Smooth muscle cell of the brain vasculature (primary cell): ENCODE measurements at regions not wholly inside any gene's neighbourhood (a gene's known extent, or its start where the extent isn't known, plus 50 kb on each side); places are given as distances from the start of the nearest gene placed in this dataset.
"Not testable (repeated sequence)": the region's sequence is repeated elsewhere in the genome, so short reads cannot be mapped to it uniquely, and the experiment has no call there.

Experiments
- DNase-seq: peaks from one replicate; pipeline ENCODE4 v3.0.0-alpha.2; 2012; ENCODE audit warnings: low read depth, low spot score

DNA sequence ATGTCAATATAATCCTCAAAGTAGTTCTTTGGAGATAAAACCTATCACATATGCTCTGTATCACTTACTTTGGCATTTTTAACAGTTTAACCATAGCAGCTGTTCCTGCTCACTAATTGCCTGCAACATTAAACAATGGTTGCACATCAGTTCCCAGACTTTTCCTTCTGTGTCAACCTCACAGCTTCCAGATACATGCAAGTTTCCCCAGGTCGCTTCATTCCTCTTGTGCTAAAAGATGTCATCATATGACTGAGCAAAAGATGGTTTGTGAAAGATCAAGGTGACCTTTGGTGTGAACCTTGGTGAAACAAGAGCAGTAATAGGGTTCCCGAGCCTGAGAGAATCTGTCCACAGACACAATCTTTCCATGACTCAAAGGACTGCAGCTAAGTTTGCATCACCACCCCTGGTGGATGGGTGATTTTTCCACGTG is 500.4 kb upstream of the PAPPA start:
- DNase-seq, result no peak

DNA sequence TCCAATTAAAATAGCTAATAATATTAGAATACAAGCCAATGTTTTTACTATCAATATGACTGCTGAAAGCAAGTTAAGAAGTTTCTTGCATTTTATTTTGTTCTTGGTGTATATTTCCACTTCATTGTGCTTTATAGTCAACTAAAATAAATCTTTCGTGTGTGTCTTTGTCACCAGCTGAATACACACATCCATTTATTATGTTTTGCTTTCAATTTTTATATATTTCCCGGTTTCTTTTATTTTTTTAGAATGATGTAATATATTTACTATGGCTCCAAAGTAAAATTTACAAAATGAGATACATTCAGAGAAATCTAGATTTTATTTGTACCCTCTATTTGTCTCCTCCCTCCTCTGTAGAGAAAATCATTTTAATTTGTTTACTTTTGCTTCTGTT is 495.9 kb upstream of the PAPPA start:
- DNase-seq, result no peak

DNA sequence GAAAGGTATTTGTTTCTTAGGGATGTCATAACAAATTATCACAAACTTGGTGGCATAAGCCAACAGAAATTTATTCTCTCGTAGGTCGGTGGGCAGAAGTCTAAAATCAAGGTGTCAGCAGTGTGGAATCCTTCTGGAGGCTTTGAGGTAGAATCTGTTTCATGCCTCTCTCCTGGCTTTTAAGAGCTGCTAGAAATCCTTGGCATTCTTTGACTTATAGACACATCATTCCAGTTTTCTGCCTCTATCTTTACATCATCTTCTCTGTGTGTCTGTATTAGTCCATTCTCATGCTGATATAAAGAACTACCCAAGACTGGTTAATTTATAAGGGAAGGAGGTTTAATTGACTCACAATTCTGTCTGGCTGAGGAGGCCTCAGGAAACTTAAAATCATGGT is 488.1 kb upstream of the PAPPA start:
- DNase-seq, result no peak

DNA sequence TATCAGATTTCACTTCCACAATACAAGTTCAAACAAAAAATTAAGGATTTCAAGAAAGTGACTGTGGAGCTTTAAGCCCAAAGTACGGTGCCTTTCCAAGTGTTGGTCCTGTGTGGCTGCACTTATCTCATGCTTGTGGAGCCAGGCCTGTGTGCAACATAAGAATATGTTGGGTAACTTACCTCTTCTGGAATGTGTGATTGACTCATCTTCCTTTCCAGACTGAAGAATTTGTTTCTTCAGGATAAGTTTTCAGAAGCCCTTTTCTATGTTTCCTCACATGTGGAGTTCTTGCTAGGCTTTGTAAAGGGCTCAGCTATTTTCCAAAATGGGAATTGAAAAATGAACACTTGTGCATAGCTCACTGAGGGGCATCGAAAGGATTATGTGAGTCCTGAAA is 485.1 kb upstream of the PAPPA start:
- no peak for DNase-seq

DNA sequence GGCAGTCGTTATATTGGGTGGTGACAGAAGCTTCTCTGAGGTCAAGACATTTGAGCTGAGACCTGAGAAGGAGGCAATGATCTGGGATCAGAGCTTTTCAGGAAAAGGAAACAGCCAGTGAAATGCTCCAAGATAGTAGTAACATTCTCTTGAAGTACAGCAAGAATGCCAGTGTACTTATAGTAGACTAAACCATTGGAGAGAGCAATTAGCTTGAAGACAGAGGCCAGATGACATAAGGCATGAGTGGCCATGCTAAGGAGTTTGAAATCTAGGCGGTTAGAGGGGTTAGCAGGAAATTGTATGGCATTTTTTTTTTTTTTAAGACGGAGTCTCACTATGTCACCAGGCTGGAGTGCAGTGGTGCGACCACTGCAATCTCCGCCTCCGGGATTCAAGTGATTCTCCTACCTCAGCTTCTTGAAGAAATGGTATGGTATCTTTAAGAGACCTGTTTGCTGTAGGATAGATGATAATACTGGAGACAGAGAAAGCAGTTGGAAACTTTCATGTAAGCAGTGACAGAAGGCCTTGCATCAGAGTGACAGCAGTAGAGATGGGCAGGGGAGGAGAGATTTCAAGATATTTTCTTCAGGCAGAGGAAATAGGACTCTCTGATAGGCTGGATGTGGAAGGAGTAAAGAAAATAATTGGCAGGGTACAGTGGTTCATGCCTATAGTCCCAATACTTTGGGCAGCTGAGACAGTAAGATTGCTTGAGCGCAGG is 482.2 kb upstream of the PAPPA start:
- no peak for DNase-seq

DNA sequence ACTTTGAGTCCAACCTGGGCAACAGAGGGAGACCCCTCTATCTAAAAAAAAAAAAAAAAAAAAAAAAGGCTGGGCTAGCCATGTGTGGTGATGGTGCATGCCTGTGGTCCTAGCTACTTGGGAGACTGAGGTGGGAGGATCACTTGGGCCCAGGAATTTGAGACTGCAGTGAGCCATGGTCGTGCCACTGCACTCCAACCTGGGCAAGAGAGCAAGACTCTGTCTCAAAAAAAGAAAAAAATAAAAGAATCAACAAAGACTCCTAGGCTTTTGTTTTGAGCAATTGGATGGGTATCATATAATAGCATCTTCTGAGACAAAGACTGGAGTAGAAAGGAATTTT is 481.7 kb upstream of the PAPPA start:
- DNase-seq, result no peak

DNA sequence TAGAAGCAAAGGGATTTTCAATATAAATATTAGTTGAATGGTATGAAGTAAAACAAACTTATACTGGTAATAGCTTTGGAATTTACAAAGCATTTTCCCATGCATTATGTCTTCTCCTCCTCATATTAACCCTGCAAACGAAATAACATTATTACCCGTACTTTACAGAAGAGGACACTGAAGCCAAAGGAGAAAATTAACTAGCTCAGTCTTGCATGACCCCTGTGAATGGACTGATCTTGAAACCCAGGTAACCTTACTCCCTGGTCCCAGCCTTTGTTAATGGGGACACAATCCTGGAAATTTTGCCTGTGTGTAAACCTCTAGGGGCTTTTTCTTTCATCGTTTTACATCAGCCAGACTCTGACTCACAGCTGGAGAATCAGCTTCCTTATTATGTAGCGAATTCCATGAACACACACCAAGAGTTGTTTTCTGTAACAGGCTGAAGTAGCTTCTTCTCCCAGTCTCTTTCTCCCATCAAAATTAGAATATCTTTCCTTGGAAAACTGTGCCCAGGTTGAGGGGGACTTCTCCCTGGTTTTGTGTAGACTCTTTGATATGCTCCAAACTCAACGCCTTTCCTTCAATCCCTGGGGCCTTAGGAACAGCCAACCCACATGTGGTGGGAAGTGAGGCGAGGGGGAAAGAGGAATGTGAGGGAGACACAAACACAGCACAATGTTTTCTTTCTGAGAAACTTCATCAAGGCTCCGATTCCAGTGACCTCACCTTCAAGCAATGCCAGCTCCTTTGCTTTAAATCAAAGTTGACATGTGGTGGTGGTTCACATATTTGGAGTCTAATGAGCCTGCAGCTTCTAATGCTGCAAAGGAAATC is 480.9 kb upstream of the PAPPA start:
- DNase-seq, result peak; percentile 77

DNA sequence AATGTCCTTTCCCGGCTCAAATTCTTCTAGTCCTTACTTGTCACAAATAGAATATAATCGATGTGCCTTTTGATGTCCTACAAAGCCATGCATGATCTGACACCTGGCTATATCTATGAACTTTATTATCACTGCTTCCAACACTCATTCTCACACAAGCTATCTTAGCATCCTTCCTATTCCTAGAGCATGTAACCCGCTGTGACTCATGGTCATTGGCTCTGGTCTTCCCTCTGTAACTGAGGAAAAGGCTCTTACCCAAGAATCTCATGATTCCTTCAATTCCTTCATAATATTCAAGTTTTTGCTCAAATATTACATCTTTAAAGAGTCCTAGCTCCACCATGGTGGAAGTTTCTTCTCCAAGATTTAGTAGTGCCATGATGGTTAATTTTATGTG is 480.0 kb upstream of the PAPPA start:
- no peak for DNase-seq

DNA sequence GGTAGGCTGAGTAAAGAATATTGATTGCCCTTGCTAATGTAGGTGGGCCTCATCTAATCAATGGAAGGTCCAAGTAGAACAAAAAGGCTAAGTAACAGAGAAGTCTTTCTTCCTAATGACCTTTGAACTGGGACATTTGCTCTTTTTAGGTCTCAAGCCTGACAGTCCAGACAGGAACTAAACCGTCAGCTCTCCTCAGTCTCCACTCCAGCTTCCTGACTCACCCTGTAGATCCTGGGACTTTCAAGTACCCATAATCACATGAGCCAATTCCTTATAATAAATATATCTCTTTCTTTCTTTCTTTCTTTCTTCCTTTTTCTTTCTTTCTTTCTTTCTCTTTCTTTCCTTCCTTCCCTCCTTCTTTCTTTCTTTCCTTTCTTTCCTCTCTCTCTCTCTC is 479.5 kb upstream of the PAPPA start:
- DNase-seq, result no peak

DNA sequence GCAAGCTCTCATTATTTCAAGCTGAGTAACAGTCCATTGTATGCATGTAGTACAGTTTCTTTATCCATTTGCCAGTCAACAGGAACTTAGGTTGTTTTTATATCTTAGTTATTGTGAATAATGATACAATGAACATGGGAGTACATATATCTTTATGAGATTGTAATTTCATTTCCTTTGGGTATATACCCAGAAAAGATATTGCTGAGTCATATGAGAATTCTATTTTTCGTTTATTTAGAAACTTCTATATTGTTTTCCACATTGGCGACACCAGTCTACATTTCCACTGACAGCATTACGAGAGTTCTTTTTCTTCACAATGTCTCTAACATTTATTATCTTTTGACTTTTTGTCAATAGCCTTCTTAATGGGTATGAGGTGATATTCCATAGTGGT is 477.8 kb upstream of the PAPPA start:
- no peak for DNase-seq

DNA sequence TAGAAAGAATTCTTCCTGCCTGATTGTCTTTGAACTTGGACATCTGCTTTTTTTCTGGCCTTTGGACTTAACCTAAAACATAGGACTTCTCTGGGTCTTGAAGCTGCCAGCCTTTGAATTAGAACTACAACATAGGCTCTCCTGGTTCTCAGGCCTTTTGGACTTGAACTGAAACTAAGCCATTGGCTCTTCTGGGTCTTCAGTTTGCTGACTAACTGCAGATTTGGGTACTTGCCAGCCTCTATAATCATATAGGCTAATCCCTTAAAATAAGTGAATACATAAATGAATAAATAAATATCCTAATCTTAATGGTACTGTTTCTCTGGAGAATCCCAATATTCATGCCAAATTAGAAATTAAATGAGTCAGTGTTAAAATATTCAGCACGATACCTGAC is 473.4 kb upstream of the PAPPA start:
- no peak for DNase-seq

DNA sequence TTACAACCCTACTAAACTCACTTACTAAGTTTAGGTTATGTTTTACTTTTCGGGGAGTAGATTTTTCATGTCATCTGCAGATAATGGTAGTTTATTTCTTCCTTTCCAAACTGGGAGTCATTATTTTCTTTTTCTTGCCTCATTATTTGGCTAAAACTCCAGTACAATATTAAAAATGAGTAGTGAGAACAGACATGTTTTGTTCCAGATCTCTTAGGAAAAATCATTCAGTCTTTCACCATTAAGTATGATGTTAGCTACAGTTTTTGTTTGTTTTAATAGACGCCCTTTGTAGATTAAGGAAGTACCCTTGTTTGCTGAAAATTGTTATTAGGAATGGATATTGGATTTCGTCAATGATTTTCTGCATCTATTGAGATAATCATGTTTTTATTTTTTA is 472.0 kb upstream of the PAPPA start:
- DNase-seq, result no peak

DNA sequence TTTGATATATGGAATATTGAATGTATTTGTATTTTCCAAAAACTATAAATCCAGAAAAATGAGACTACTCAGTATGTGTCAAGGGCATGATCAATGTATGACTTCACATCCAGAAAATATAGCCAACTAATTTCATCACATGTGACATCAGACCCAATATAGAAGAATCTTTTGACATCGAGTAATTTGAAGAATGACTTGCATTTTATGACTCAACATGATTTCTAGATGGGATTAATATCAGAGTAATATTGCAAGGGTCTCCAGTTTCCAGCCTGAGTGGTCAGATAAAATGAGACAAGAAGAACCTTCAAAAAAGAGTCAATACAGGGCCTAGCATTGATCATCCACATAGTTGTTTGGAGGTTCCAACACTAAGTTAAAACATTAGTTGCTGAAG is 467.5 kb upstream of the PAPPA start:
- no peak for DNase-seq

DNA sequence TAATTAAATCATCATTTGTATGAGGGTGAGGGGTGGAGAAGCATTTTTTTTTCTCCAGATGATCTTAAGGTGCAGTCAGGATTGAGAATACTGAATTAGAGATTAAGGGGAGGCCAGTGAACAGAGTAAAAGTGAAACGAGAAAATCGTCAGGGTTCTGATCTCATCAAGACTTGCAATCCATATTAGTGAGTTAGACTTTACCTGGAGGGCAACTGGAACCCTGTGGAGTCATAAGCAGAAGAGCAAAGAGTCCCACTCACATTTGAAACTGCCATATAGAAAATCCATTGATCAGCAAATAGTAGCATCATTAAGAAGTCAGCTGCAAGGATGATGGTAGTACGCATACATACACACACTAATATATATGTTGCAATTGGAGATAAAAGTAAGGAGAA is 466.2 kb upstream of the PAPPA start:
- DNase-seq, result no peak

DNA sequence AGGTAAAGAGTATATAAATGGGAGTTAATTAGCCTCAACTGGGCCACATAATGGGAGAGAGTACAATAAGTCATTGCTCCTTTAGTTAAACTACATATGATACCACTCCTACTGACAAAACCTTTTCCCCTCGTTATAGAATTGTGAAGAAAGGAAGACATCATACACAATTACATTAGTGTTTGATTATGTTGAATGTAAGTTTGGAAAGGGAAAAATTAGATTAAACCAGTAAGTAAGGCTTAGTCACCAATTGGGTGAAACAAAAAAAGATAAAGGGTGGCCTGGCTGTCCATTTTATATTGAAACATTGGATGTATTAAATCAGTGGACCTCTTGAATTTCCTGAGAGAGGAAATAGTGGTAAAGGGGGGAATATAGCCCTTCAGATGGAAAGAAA is 464.3 kb upstream of the PAPPA start:
- DNase-seq, result no peak

DNA sequence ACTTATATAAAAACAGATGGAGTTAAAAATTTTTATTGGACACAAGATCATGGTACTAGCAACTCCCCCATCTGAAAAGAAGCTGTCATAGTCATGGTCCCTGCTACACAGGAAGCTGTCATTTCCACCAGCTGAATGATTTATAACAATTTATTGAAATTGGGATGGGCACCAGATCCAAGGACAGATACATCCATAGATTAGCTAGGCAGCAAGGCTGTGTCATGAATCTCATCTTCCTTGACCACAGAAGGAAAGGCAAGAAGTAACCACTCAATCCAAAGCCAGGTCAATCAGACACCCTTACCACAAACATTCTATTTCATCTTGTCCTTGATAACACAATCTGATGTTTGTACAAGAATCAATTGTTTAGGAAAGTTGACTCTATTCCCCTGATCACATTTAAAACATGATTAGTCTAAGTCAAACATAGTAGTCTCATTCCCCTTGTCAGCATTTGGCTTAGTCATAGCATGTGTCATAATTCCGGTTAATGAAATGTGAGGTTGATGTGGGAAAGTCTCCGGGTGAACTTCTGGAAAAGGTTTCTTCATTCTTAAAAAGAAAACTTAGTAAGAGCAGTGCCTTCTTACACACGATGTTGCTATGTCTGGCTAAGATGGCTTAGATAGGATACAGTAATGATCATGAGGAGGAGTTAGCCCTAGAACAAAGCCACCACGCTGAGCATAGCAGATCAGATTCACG is 462.6 kb upstream of the PAPPA start:
- DNase-seq, result no peak

DNA sequence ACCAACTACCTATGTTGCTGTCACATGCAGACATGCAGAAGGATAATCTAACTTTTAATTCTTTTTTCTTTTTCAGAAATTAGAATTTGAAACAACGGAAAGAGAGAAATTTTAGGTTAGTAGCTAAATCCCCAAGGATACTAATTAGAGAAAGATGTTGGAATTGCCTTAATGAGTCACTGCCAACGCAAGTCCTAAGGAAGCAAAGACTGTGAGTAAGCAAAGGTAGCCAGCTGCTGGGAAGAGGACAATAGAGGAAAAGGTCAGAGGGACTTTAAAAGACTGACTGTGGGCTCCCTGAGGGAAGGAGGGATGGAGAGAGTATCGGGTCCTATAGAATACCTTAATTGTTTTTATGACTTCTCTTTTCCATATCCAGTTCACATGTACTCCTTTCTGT is 461.9 kb upstream of the PAPPA start:
- DNase-seq, result no peak

DNA sequence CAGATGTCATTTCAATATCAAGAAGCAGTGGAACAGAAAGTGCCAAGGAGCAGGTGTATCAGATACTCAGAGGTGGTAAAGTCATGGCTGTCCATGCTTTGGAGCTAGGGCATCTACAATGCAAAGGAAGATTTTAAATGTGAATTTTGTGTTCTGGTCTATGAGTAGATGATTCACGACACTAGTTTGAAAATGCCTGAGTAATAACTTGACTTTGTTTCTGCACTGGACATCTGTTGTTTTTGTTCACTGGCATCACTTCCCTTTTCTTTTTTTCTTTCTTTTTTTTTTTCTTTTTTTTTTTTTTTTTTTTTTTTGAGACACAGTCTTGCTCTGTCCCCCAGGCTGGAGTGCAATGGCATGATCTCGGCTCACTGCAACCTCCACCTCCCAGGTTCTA is 460.7 kb upstream of the PAPPA start:
- DNase-seq, result not testable (repeated sequence)

DNA sequence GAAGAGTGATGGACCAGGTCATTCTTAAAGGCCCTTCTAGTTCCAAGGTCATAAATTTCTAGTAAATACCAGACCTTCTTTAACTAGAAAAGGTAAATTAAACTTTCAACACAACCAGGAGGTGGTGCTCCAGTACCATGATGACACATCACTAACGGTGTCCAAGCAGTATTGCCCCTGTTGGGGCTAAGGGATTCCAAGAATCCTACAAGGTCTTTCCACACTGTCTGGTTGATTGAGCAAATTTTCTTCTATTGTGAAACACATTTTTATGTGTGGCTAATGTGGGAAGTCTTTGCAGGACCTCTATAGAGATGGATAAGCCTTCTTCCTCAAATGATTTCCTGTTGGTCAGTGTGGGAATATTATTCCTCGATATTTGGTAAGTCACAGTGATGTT is 459.6 kb upstream of the PAPPA start:
- DNase-seq, result no peak

DNA sequence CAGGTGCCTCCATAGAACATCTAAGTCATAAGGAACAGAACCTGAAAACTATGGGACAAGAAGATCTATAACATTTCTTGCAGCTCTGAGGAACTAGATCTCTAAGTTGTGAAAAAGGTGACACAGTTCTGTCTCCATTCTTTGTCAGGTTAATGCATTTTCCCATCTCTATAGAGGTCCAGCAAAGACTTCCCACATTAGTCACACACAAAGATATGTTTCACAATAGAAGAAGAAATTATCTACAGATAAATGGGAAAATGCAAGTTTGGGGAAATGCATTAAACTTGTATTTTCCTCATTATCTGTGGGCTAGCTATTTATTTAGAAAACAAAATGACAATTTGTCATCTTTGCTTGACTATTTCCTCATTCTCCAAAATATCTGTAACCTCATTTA is 458.6 kb upstream of the PAPPA start:
- no peak for DNase-seq

DNA sequence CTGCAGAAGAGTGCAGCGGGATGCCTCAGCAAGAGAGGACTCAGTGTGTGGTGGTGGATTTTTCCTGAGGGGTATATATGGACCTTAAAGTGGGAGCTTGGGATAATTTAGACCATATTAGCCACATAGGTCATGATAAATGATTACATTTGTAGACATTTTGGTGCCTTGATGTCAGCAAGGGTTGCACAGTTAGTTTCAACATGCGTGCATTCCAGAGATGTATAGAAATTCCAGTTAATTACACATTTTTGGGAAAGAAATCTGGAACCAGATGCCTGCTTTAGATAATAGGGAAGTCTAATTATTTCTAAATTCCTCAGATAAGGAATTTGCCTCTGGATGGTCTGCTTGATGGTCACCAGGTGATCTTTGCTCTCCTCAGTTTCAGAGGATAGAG is 440.6 kb upstream of the PAPPA start:
- no peak for DNase-seq

DNA sequence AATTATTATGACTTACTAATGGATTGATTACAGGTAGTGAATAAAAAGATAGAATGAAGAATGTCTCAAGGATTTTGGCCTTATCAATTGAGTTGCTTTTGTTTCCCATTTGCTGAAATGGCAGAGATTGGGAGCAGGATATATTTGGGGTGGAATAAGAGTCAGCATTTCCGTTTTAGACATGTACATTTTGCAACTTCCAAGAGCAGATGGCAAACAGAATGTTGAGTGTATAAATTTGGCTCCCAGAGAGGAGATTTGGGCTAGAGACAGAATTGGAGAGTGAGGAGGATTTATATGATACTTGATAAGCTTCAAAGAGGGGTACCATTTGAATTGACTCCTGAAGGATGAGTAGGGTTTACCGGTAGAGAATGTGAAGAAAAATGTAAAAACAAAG is 437.9 kb upstream of the PAPPA start:
- no peak for DNase-seq

DNA sequence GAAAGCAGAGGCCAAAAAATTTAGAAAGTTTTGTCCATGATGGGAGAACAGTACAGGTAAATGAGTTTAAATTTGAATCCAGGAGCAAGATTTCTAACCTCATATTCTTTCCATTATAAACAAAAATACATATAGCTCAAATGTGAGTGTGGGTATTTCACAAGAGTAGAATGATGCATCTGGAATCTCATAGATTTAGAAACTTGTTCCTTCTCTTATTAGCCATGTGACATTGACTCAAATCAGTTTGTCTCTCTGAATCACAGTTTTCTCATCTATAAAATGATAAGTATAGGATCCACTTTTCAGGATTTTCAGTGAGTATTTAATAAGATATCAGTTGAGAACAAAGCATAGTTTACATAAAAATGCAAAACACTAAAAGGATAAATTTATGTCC is 436.3 kb upstream of the PAPPA start:
- DNase-seq, result no peak
